Skeletal muscle tissue (tissue), 3 donors: ENCODE measurements at regions not wholly inside any gene's neighbourhood (a gene's known extent, or its start where the extent isn't known, plus 50 kb on each side); places are given as distances from the start of the nearest gene placed in this dataset.
"Not testable (repeated sequence)": the region's sequence is repeated elsewhere in the genome, so short reads cannot be mapped to it uniquely, and the experiment has no call there.

ENCODE experiments used
- H3K27ac ChIP-seq: one replicate; pipeline ENCODE4 v1.7.0; 2013; ENCODE audit warnings: mild to moderate bottlenecking, low read depth, low read length, inconsistent platforms
- H3K27me3 ChIP-seq, 3 donors: one replicate each; pipeline ENCODE4 v1.7.0; 2013; ENCODE audit warnings: low read length in 3 of 3; ENCODE audit not compliant: control insufficient read depth in 3 of 3, insufficient read depth in 3 of 3
- H3K36me3 ChIP-seq, 3 donors: one replicate each; pipeline ENCODE4 v1.7.0; 2013; ENCODE audit warnings: low read length in 3 of 3; ENCODE audit not compliant: control insufficient read depth in 3 of 3, insufficient read depth in 3 of 3
- H3K4me1 ChIP-seq, 3 donors: one replicate each; pipeline ENCODE4 v1.7.0; 2013; ENCODE audit warnings: low read length in 3 of 3, mild to moderate bottlenecking in 3 of 3; ENCODE audit not compliant: control insufficient read depth in 3 of 3, insufficient read depth in 3 of 3
- H3K4me3 ChIP-seq, 3 donors: one replicate each; pipeline ENCODE4 v1.7.0; 2013; ENCODE audit warnings: low read length in 3 of 3
- H3K9ac ChIP-seq, 3 donors: one replicate each; pipeline ENCODE4 v1.7.0; 2013; ENCODE audit warnings: low read length in 3 of 3, mild to moderate bottlenecking in 3 of 3, moderate library complexity in 2 of 3, low read depth in 1 of 3
- H3K9me3 ChIP-seq, 3 donors: one replicate each; pipeline ENCODE4 v1.7.0; 2013; ENCODE audit warnings: low read length in 3 of 3; ENCODE audit not compliant: control insufficient read depth in 3 of 3
- donor health status: Osteomylitis.

- not testable (repeated sequence) for H3K4me3 ChIP-seq, H3K9ac ChIP-seq
These were observed 110.0 kb upstream of the ANKRD30BL start for GRCh38 chr2:132271794-132272193.

GRCh38 chr2:132272713-132273112 is 111.0 kb upstream of the ANKRD30BL start:
- peaks cover 2 to 18% (median 3%) of the 10 kb centered on the region in 3 donors for H3K27me3 ChIP-seq

More at GRCh38 chr2:132271794-132272193, 110.0 kb upstream of the ANKRD30BL start:
- H3K36me3 ChIP-seq, H3K9me3 ChIP-seq, H3K27ac ChIP-seq, H3K4me1 ChIP-seq: not testable (repeated sequence)
- peaks cover 2 to 27% (median 3%) of the 10 kb centered on the region in 3 donors for H3K27me3 ChIP-seq

GRCh38 chr2:132273585-132273984 is 111.8 kb upstream of the ANKRD30BL start:
- not testable (repeated sequence) for H3K9me3 ChIP-seq, H3K4me3 ChIP-seq
- H3K27me3 ChIP-seq: peaks cover 0 to 17% (median 3%) of the 10 kb centered on the region in 3 donors

More at GRCh38 chr2:132272713-132273112, 111.0 kb upstream of the ANKRD30BL start:
- H3K9ac ChIP-seq: no peak overlapping the region
- H3K9me3 ChIP-seq: no peaks in the 10 kb centered on the region
- H3K4me1 ChIP-seq: peaks cover 0 to 3% (median 2%) of the 10 kb centered on the region in 3 donors
- no peaks in the 10 kb centered on the region for H3K36me3 ChIP-seq
- H3K4me3 ChIP-seq: no peak overlapping the region
- H3K27ac ChIP-seq: no peak overlapping the region

GRCh38 chr2:132274000-132274399 is 112.2 kb upstream of the ANKRD30BL start:
- H3K4me3 ChIP-seq: no peak overlapping the region
- no peaks in the 10 kb centered on the region for H3K4me1 ChIP-seq
- peaks cover 0 to 16% (median 3%) of the 10 kb centered on the region in 3 donors for H3K27me3 ChIP-seq
- H3K36me3 ChIP-seq: no peaks in the 10 kb centered on the region
- H3K27ac ChIP-seq: no peak overlapping the region
- no peaks in the 10 kb centered on the region for H3K9me3 ChIP-seq
- no peak overlapping the region for H3K9ac ChIP-seq

More at GRCh38 chr2:132273585-132273984, 111.8 kb upstream of the ANKRD30BL start:
- H3K27ac ChIP-seq, H3K36me3 ChIP-seq, H3K4me1 ChIP-seq, H3K9ac ChIP-seq: not testable (repeated sequence)

GRCh38 chr2:132275396-132275795 is 113.6 kb upstream of the ANKRD30BL start:
- Histone ChIP-seq H3K36me3 (no peaks in the 10 kb centered on the region), H3K4me3 (no peak overlapping the region), H3K27me3 (peaks cover 0 to 8% (median 0%) of the 10 kb centered on the region in 3 donors), H3K27ac (no peak overlapping the region), H3K9ac (no peak overlapping the region), H3K4me1 (no peaks in the 10 kb centered on the region), H3K9me3 (no peaks in the 10 kb centered on the region)

- H3K9ac ChIP-seq: no peak overlapping the region
- H3K4me1 ChIP-seq: no peaks in the 10 kb centered on the region
- peaks cover 0 to 5% (median 0%) of the 10 kb centered on the region in 3 donors for H3K27me3 ChIP-seq
- H3K36me3 ChIP-seq: no peaks in the 10 kb centered on the region
- H3K4me3 ChIP-seq: no peak overlapping the region
- H3K27ac ChIP-seq: no peak overlapping the region
- no peaks in the 10 kb centered on the region for H3K9me3 ChIP-seq
These were observed 114.8 kb upstream of the ANKRD30BL start for GRCh38 chr2:132276571-132276981.

- no peak overlapping the region for H3K4me3 ChIP-seq
- no peaks in the 10 kb centered on the region for H3K36me3 ChIP-seq
- H3K4me1 ChIP-seq: no peaks in the 10 kb centered on the region
- no peak overlapping the region for H3K27ac ChIP-seq
- no peaks in the 10 kb centered on the region for H3K9me3 ChIP-seq
- no peak overlapping the region for H3K9ac ChIP-seq
- peaks cover 0 to 5% (median 0%) of the 10 kb centered on the region in 3 donors for H3K27me3 ChIP-seq
These were observed 116.5 kb upstream of the ANKRD30BL start for GRCh38 chr2:132278267-132278666.

GRCh38 chr2:132279344-132279743 is 117.6 kb upstream of the ANKRD30BL start:
- Histone ChIP-seq H3K27ac (no peak overlapping the region), H3K4me1 (no peaks in the 10 kb centered on the region), H3K9me3 (no peaks in the 10 kb centered on the region), H3K9ac (no peak overlapping the region), H3K4me3 (no peak overlapping the region), H3K27me3 (peaks cover 0 to 5% (median 0%) of the 10 kb centered on the region in 3 donors), H3K36me3 (no peaks in the 10 kb centered on the region)

- no peaks in the 10 kb centered on the region for H3K36me3 ChIP-seq
- peaks cover 0 to 5% (median 0%) of the 10 kb centered on the region in 3 donors for H3K27me3 ChIP-seq
- H3K4me3 ChIP-seq: no peak overlapping the region
- no peaks in the 10 kb centered on the region for H3K4me1 ChIP-seq
- no peaks in the 10 kb centered on the region for H3K9me3 ChIP-seq
- H3K9ac ChIP-seq: no peak overlapping the region
- no peak overlapping the region for H3K27ac ChIP-seq
These were observed 118.3 kb upstream of the ANKRD30BL start for GRCh38 chr2:132279930-132280615.

- H3K9ac ChIP-seq: no peak overlapping the region
- no peaks in the 10 kb centered on the region for H3K36me3 ChIP-seq
- H3K9me3 ChIP-seq: no peaks in the 10 kb centered on the region
- peaks cover 0 to 6% (median 0%) of the 10 kb centered on the region in 3 donors for H3K27me3 ChIP-seq
- no peaks in the 10 kb centered on the region for H3K4me1 ChIP-seq
- H3K4me3 ChIP-seq: no peak overlapping the region
- H3K27ac ChIP-seq: no peak overlapping the region
These were observed 119.2 kb upstream of the ANKRD30BL start for GRCh38 chr2:132280912-132281311.
